Ramos (cell line): ENCODE measurements at regions not wholly inside any gene's neighbourhood (a gene's known extent, or its start where the extent isn't known, plus 50 kb on each side); places are given as distances from the start of the nearest gene placed in this dataset.
"Not testable (repeated sequence)": the region's sequence is repeated elsewhere in the genome, so short reads cannot be mapped to it uniquely, and the experiment has no call there.

Experiments used
- in situ Hi-C: fragments of 300-500 bp; cut with MboI; formaldehyde crosslinking; loops from one replicate; pipeline ENCODE4 v1.14.3; 2022; ENCODE audit warnings: low sequenced_read_pairs; ENCODE audit not compliant: unreplicated experiment

GRCh38 chr1:221877311-221877710 lies 135.4 kb upstream of the DUSP10 start:
- in situ Hi-C loops = no loop called here

DNA sequence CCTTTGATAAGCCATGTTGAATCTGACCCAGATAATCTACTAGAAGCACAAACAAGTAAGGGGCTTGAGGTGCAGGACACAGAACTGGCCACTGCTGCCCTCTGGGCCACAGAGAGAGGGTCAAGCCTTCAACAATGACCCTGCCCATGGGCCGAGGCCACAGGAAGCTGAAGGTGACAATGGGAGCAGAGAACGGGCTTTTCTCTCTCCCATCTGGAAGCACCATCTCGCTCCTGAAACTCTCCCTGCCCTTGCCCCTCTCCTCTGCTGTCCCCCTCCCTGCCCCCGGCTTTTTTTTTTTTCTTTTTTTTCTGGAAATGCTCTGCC lies 133.1 kb upstream of the DUSP10 start:
- in situ Hi-C loops = no loop called here

GRCh38 chr1:221874285-221875003 lies 132.6 kb upstream of the DUSP10 start:
- in situ Hi-C loops = no loop called here

GRCh38 chr1:221873673-221874072 lies 131.8 kb upstream of the DUSP10 start:
- in situ Hi-C loops = no loop called here

GRCh38 chr1:221871056-221871455 lies 129.2 kb upstream of the DUSP10 start:
- in situ Hi-C loops = no loop called here

- in situ Hi-C loops = no loop called here
These were observed 127.9 kb upstream of the DUSP10 start for GRCh38 chr1:221869779-221870178.

- in situ Hi-C loops = no loop called here
These were observed 126.9 kb upstream of the DUSP10 start for GRCh38 chr1:221868593-221869303.

- in situ Hi-C loops = no loop called here
These were observed 125.1 kb upstream of the DUSP10 start for GRCh38 chr1:221867003-221867402.

DNA sequence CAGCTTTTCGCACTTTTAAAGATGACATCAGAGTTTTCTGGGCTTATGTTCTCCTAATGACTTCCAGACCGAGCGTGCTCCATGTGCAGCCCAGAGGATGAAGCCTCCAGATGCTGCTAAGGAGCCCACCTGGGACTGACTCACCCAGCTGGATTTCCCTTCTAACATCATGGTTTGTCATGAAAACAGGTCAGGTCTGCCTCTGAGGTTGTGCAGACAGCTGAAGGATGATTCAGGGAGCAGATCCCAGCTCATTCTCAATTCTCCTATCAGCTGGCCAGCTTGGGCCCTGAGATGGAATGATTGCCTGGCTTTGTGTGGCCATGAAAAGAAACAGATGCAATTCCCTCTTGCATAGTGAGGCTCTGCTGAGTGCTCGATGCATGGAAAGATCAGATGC lies 123.9 kb upstream of the DUSP10 start:
- in situ Hi-C loops = no loop called here

GRCh38 chr1:221863635-221864034 lies 121.7 kb upstream of the DUSP10 start:
- in situ Hi-C loops = no loop called here

- in situ Hi-C loops = no loop called here
These were observed 121.1 kb upstream of the DUSP10 start for GRCh38 chr1:221862971-221863370.

GRCh38 chr1:221858818-221859611 lies 117.1 kb upstream of the DUSP10 start:
- in situ Hi-C loops = no loop called here

GRCh38 chr1:221857094-221857444 lies 115.2 kb upstream of the DUSP10 start:
- in situ Hi-C loops = not testable (repeated sequence)

DNA sequence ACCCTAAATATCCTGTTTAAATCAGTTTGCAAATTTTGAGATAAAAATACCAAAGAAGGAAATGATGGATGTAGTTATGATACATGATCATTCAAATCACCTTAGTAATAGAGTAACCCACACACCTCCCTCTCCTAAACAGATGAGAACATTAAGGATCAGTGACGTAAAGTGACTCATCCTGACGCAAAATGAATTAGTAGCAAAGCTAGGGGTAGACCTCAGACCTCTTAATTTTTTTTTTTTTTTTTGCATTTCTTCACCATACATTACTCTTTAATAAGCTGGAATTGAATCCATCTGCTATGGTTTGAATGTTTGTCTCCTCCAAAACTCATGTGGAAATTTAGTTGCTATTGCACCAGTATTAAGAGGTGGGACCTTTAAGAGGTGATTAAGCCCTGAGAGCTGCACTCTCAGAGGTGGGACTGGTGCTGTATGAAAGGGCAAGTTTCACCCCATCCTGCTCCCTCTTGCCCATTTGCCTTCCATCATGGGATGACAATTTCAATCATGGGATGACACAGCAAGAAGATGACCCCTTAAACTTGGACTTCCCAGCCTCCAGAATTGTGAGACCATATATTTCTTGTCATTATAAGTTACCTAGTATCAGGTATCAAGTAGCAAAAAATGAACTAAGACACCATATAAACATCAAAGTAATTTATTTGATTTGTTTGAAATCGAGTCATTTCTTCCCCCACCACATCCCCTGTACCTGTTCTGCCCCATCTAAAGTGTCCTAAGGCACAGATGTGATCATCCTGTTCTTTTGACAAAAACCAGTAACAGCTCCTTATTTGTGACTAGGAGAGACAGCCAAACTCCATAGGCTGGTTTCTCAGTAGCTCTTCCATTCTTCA lies 114.6 kb upstream of the DUSP10 start:
- in situ Hi-C loops = no loop called here

- in situ Hi-C loops = no loop called here
These were observed 113.3 kb upstream of the DUSP10 start for GRCh38 chr1:221855156-221855555.

- in situ Hi-C loops = no loop called here
These were observed 109.4 kb upstream of the DUSP10 start for GRCh38 chr1:221851336-221851735.

DNA sequence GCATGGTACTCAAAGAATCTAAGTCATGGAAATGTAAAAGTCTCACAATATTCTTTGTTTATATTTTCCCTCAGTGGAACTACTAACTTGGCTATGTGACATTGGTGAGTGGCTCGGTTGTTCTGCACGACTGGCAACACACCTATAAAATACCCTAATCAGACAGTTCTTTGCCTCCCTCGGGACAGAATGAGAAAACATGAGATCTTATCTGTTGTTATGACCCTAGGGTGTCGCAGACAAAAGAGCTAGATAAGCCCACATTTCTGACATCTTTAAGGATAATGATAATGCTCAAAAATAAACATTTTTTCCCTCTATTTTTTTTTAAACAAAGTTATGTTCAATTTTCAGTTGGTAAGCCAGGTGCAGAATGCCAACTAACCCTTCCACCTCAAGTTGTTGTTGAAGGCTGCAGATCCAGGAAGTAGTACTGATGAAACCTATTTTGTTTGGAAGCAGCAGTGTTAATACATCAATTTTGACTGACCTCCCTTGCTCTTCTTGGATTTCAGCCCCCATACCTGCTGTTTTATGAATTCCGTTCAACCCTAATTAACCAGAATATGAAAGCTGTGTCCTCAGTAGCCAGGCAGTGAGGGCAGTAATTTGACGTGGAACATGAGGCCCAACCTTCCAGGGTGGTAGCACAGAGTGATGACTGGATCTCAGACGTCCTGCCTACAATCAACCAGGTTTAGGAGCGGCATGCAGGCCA lies 108.7 kb upstream of the DUSP10 start:
- in situ Hi-C loops = no loop called here

GRCh38 chr1:221849897-221850296 lies 108.0 kb upstream of the DUSP10 start:
- in situ Hi-C loops = no loop called here

DNA sequence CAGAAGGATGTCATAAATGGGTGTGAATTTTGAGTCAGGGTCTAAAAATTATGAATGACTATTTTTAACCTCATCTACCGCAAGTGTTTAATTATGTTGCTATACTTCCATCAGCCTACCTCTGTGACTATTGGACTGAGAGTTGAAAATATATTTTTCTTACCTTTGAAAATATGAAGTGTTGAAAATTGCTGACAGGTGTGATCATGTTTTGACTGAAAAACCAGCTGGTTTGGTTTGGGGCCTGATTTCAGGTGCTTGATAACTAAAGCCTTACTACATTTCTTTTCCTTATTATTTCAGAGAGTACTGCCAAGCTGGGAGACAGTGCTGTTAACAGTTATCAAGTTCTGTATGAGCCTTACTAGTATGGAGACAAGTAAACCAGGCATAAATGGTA lies 107.2 kb upstream of the DUSP10 start:
- in situ Hi-C loops = no loop called here

DNA sequence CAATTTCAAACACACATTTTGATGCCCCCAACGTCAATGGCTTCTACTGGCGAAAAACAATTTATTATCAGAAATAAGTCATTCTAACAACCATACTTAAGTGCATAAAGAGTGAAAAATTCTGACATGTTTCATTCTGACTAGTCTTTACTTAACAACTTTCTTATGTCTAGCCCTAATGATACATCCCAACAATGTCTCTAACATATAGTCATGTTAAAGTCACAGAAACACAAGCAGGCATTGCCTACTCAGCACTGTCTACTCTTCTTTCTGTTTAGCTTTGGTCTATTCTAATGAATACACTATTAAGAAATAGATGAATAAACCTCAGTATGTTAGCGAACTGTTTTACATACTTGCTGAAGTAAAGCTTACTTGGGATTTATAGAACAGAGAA lies 105.8 kb upstream of the DUSP10 start:
- in situ Hi-C loops = no loop called here
